PFSK-1 (cell line): ENCODE measurements at regions not wholly inside any gene's neighbourhood (a gene's known extent, or its start where the extent isn't known, plus 50 kb on each side); places are given as distances from the start of the nearest gene placed in this dataset.

Experiments
- FOXP2 ChIP-seq: optimal IDR thresholded peaks from 2 replicates; pipeline ENCODE3; 2011; ENCODE audit warnings: borderline replicate concordance, control low read depth, inconsistent platforms; ENCODE audit not compliant: insufficient read depth; ENCODE audit errors: extremely low read length, extremely low read depth
- POLR2AphosphoS5 ChIP-seq: IDR thresholded peaks from 2 replicates; pipeline ENCODE4 v1.6.1; 2012; ENCODE audit warnings: low read depth, mild to moderate bottlenecking, control low read depth, low read length, moderate library complexity
- SIN3A ChIP-seq: IDR thresholded peaks from 2 replicates; pipeline ENCODE4 v1.6.1; 2012; ENCODE audit warnings: mild to moderate bottlenecking, low read length, moderate library complexity, borderline replicate concordance; ENCODE audit not compliant: insufficient read depth
- TAF1 ChIP-seq: IDR thresholded peaks from 2 replicates; pipeline ENCODE4 v1.6.1; 2012; ENCODE audit warnings: low read length, control low read depth, borderline replicate concordance; ENCODE audit not compliant: insufficient read depth
- TF ChIP-seq, protein P1 (sequence below), 2 experiments: IDR thresholded peaks; 2 replicates each; pipeline versions ENCODE4 v1.6.1 to v1.8.0; 2011 to 2012; ENCODE audit warnings: low read depth in 2 of 2, low read length in 2 of 2, control low read depth in 1 of 2, inconsistent platforms in 1 of 2, mild to moderate bottlenecking in 1 of 2, moderate library complexity in 1 of 2; ENCODE audit not compliant: insufficient read depth in 1 of 2

DNA sequence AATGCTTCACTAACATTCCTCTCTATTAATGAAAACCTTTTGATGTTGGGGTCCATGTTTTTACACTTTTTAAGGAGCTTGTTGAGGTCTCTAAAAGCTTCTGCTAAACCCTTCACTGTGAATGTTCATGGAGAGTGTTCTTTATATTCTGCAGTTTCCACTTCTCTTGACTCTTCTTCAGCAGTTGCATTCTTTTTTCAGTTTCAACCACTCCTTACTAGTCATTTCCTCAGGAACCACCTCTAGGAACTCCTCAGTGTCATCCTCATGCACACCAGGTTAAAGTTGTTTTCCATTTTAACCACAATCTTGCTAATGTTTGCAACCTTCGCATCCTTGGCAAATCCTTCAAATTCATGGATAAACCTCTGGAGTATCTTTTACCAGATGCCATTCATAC lies 821.6 kb downstream of the ANKRD7 start:
- no peak for TF ChIP-seq TAF1
- TF ChIP-seq POLR2AphosphoS5: no peak
- TF ChIP-seq SIN3A: no peak
- no peak for TF ChIP-seq FOXP2
- TF ChIP-seq, protein P1, sequence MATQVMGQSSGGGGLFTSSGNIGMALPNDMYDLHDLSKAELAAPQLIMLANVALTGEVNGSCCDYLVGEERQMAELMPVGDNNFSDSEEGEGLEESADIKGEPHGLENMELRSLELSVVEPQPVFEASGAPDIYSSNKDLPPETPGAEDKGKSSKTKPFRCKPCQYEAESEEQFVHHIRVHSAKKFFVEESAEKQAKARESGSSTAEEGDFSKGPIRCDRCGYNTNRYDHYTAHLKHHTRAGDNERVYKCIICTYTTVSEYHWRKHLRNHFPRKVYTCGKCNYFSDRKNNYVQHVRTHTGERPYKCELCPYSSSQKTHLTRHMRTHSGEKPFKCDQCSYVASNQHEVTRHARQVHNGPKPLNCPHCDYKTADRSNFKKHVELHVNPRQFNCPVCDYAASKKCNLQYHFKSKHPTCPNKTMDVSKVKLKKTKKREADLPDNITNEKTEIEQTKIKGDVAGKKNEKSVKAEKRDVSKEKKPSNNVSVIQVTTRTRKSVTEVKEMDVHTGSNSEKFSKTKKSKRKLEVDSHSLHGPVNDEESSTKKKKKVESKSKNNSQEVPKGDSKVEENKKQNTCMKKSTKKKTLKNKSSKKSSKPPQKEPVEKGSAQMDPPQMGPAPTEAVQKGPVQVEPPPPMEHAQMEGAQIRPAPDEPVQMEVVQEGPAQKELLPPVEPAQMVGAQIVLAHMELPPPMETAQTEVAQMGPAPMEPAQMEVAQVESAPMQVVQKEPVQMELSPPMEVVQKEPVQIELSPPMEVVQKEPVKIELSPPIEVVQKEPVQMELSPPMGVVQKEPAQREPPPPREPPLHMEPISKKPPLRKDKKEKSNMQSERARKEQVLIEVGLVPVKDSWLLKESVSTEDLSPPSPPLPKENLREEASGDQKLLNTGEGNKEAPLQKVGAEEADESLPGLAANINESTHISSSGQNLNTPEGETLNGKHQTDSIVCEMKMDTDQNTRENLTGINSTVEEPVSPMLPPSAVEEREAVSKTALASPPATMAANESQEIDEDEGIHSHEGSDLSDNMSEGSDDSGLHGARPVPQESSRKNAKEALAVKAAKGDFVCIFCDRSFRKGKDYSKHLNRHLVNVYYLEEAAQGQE (IDR thresholded peaks at IDR 0.05; ENCODE audit: insufficient read depth in 1 of 2, low read depth in 2 of 2, low read length in 2 of 2): no peak

DNA sequence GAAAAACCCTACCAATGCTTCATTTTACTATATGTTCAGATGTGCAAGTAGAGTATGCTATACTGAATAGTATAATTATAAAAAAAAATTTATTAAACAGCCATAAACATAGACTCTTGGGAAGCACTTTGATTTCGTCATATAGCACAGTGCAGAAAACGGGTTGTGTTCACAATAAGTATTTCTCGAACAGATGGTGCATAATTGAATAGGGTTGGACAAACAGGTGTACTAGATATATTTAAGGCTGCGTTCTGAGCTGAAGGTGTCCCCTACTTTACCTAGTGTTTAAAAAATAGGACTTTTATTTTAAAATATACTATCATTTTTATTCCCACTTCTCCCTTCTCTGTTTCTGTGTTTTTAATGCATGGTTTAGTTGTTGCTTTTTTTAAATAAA lies 841.5 kb downstream of the ANKRD7 start:
- no peak for TF ChIP-seq FOXP2
- TF ChIP-seq, protein P1 (IDR thresholded peaks at IDR 0.05; ENCODE audit: insufficient read depth in 1 of 2, low read depth in 2 of 2, low read length in 2 of 2): no peak
- no peak for TF ChIP-seq POLR2AphosphoS5
- TF ChIP-seq SIN3A: no peak
- TF ChIP-seq TAF1: no peak

DNA sequence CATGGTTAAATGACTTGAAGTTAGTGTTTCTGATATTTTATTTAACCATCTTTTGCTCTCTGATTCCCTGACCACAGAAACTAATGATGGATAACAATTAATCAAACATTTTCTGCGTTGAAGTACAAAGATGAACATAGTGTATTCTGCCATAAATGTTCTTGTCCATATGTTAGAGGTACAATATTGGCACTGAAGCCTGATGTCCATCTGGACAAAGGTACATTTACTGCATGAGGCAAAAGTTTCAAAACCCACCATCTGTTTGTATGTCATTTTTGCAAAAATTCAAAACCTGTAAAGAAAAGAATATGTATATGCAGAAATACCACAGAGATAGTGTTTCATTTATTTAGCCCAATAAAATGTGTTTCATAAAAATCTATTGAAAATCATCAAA lies 861.5 kb downstream of the ANKRD7 start:
- TF ChIP-seq FOXP2 (no peak), POLR2AphosphoS5 (no peak), TAF1 (no peak), SIN3A (no peak)
- TF ChIP-seq, protein P1 (IDR thresholded peaks at IDR 0.05; ENCODE audit: insufficient read depth in 1 of 2, low read depth in 2 of 2, low read length in 2 of 2): no peak

DNA sequence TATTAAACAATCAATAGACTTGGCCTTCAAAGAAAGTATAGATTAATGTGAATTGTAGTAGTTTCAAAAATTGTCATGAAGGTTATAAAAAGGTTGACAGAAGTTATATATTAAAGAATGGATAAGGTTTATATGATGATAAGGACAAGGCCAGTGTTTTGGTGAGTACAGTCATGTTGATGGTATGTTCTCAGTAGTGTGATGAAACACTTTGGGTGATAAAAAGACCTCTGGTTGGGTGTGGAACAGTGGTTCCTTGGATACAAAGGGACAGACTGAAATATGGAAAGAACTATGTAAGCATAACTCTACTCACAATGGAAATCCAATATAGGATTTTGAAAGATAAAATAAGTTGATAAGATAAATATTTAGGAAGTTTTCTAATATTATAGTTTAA lies 866.3 kb downstream of the ANKRD7 start:
- TF ChIP-seq SIN3A: no peak
- TF ChIP-seq POLR2AphosphoS5: no peak
- no peak for TF ChIP-seq FOXP2
- TF ChIP-seq, protein P1 (IDR thresholded peaks at IDR 0.05; ENCODE audit: insufficient read depth in 1 of 2, low read depth in 2 of 2, low read length in 2 of 2): no peak

DNA sequence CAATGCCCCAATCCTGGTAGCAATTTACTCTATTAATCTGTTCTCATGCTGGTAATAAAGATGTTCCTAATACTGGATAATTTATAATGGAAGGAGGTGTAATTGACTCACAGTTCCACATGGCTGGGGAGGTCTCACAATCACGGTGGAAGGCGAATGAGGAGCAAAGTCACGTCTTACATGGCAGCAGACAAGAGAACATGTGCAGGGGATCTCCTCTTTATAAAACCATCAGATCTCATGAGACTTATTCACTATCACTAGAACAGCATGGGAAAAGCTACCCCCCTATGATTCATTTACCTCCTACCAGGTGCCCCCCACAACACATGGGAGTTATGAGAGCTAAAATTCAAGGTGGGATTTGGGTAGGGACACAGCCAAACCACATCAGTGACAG lies 872.2 kb downstream of the ANKRD7 start:
- no peak for TF ChIP-seq TAF1
- TF ChIP-seq SIN3A: no peak
- TF ChIP-seq FOXP2: no peak
- TF ChIP-seq, protein P1 (IDR thresholded peaks at IDR 0.05; ENCODE audit: insufficient read depth in 1 of 2, low read depth in 2 of 2, low read length in 2 of 2): no peak
- no peak for TF ChIP-seq POLR2AphosphoS5
